ENCODE measurements at regions not wholly inside any gene's neighbourhood (a gene's known extent, or its start where the extent isn't known, plus 50 kb on each side); places are given as distances from the start of the nearest gene placed in this dataset.

DNA sequence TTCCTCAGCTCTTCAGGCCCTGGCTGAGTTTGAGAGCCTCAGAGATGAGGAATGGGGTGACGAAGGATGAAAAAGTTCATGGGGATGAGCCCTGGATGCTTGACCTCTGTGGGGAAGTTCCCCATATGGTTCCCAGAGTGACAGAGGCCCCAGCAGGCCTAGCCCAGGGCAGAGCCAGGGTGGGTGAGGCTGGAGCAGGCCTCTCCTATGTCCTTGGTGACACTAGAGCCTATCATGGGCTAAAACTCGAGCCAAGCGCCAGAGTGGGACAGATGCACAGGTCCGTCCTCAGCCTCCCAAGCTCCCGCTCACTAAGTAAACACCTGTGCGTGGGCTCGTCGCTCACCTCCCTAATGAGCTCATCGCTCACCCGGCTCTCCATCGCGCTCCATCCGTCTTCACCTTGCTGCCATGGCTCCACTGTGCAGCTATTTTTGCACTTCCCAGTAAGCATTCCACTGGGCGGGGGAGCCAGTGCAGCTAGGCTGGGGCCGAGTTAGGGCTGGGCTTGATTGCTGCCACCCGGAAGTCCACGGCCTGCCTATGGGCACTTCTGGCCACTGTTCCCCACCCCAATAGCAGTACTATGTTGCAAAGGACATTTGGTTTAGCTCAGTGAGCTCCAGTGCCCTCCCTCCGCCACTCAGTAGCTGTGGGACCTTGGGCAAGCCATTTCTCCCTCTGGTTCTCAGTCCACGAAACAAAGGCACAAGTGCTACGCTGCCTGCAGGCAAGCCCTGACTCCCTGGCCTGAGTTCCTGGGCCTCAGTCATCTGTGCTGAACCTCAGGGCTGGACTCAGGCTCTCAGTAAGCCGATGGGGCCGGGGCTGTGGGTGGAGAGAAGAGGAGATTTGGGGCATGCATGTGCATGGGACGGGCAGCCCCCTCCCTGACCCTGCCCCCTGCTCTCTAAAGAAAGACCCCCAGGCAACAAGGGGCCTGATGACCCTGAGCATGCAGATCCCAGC lies 117.3 kb upstream of the PCBD1 start:
- TF ChIP-seq CTCF (IDR thresholded peaks at IDR 0.05) (no peak), POLR2A (IDR thresholded peaks at IDR 0.05) (no peak)
